Neural crest cell (in vitro differentiated cells): ENCODE measurements at regions not wholly inside any gene's neighbourhood (a gene's known extent, or its start where the extent isn't known, plus 50 kb on each side); places are given as distances from the start of the nearest gene placed in this dataset.

Experiments used
- DNase-seq: peaks from one replicate; pipeline ENCODE4 v3.0.0; 2021; ENCODE audit warnings: low read depth, mixed read lengths, low spot score
- H3K27ac Mint-ChIP-seq: one replicate; pipeline ENCODE4 v1.8.0; 2021; ENCODE audit warnings: mild to moderate bottlenecking, mixed read lengths; ENCODE audit not compliant: unreplicated experiment
- H3K27me3 Mint-ChIP-seq: 2 replicates; pipeline ENCODE4 v1.8.0; 2021; ENCODE audit warnings: low read depth, mild to moderate bottlenecking, mixed read lengths
- H3K36me3 Mint-ChIP-seq: 2 replicates; pipeline ENCODE4 v1.8.0; 2021; ENCODE audit warnings: low read depth, mild to moderate bottlenecking, mixed read lengths
- H3K4me1 Mint-ChIP-seq: 2 replicates; pipeline ENCODE4 v1.8.0; 2021; ENCODE audit warnings: mixed read lengths
- H3K4me3 Mint-ChIP-seq: one replicate; pipeline ENCODE4 v1.8.0; 2021; ENCODE audit warnings: mild to moderate bottlenecking, mixed read lengths
- H3K9me3 Mint-ChIP-seq: 2 replicates; pipeline ENCODE4 v1.8.0; 2021; ENCODE audit warnings: mixed read lengths
- CTCF ChIP-seq: fragments of 200-600 bp; sonication (generic); conservative IDR thresholded peaks from 2 replicates; pipeline ENCODE4 v1.5.0; 2021; ENCODE audit warnings: antibody characterized with exemption, mild to moderate bottlenecking

GRCh38 chr16:64745258-64745930 is 376.5 kb downstream of the CDH11 start:
- H3K4me1 Mint-ChIP-seq: peaks cover 5% of the 10 kb centered on the region
- no peaks in the 10 kb centered on the region for H3K36me3 Mint-ChIP-seq
- H3K9me3 Mint-ChIP-seq: peaks cover 2% of the 10 kb centered on the region
- H3K27ac Mint-ChIP-seq: no peak overlapping the region
- no peak for DNase-seq
- H3K27me3 Mint-ChIP-seq: no peaks in the 10 kb centered on the region
- no peak for TF ChIP-seq CTCF
- no peak overlapping the region for H3K4me3 Mint-ChIP-seq

- peaks cover 5% of the 10 kb centered on the region for H3K4me1 Mint-ChIP-seq
- H3K27ac Mint-ChIP-seq: no peak overlapping the region
- no peak overlapping the region for H3K4me3 Mint-ChIP-seq
- no peaks in the 10 kb centered on the region for H3K36me3 Mint-ChIP-seq
- H3K27me3 Mint-ChIP-seq: no peaks in the 10 kb centered on the region
- no peak for DNase-seq
- TF ChIP-seq CTCF: no peak
- H3K9me3 Mint-ChIP-seq: peaks cover 7% of the 10 kb centered on the region
These were observed 379.2 kb downstream of the CDH11 start for GRCh38 chr16:64742455-64743223.

GRCh38 chr16:64740261-64740660 is 381.6 kb downstream of the CDH11 start:
- DNase-seq: no peak
- Mint-ChIP-seq H3K9me3 (peaks cover 11% of the 10 kb centered on the region), H3K27ac (no peak overlapping the region), H3K36me3 (no peaks in the 10 kb centered on the region), H3K27me3 (no peaks in the 10 kb centered on the region), H3K4me1 (peaks cover 1% of the 10 kb centered on the region), H3K4me3 (no peak overlapping the region)
- TF ChIP-seq CTCF: no peak

GRCh38 chr16:64738321-64738960 is 383.4 kb downstream of the CDH11 start:
- H3K4me3 Mint-ChIP-seq: no peak overlapping the region
- peaks cover 10% of the 10 kb centered on the region for H3K9me3 Mint-ChIP-seq
- H3K27me3 Mint-ChIP-seq: no peaks in the 10 kb centered on the region
- TF ChIP-seq CTCF: no peak
- DNase-seq: no peak
- no peaks in the 10 kb centered on the region for H3K36me3 Mint-ChIP-seq
- no peaks in the 10 kb centered on the region for H3K4me1 Mint-ChIP-seq
- no peak overlapping the region for H3K27ac Mint-ChIP-seq

- H3K36me3 Mint-ChIP-seq: no peaks in the 10 kb centered on the region
- no peaks in the 10 kb centered on the region for H3K27me3 Mint-ChIP-seq
- no peak for TF ChIP-seq CTCF
- no peaks in the 10 kb centered on the region for H3K4me1 Mint-ChIP-seq
- no peak overlapping the region for H3K27ac Mint-ChIP-seq
- DNase-seq: no peak
- H3K9me3 Mint-ChIP-seq: peaks cover 13% of the 10 kb centered on the region
- H3K4me3 Mint-ChIP-seq: no peak overlapping the region
These were observed 385.0 kb downstream of the CDH11 start for GRCh38 chr16:64736857-64737256.
